ENCODE measurements at regions not wholly inside any gene's neighbourhood (a gene's known extent, or its start where the extent isn't known, plus 50 kb on each side); places are given as distances from the start of the nearest gene placed in this dataset.

DNA sequence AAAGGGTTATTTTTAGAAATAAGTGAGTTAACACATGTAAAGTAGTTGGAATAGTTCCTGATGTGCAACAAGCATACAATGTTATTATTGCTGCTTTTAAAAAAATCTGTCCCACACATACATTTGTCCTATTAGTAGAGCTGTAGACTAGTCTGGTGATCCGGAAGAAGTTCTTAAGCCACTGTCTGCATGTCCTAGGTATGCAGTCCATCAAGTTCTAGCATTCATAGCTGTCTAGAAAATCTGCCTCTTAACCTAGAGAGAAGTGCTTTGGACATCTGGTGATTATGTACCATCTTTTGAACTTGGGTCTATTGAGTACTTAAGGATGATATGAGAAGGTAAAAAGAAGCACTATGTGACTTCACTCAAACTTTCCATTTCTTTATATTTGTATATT, 439.9 kb upstream of the NAALADL2 start:
- TF ChIP-seq POLR2A (IDR thresholded peaks at IDR 0.05; ENCODE audit: low read depth, low read length) (no peak), TAF1 (IDR thresholded peaks at IDR 0.05; ENCODE audit: borderline replicate concordance, low read depth, low read length) (no peak)

All from GM12892 (cell line).